Progenitor cell of endocrine pancreas (in vitro differentiated cells): ENCODE measurements at regions not wholly inside any gene's neighbourhood (a gene's known extent, or its start where the extent isn't known, plus 50 kb on each side); places are given as distances from the start of the nearest gene placed in this dataset.
"Not testable (repeated sequence)": the region's sequence is repeated elsewhere in the genome, so short reads cannot be mapped to it uniquely, and the experiment has no call there.

ENCODE experiments used
- DNase-seq: peaks from one replicate; pipeline ENCODE4 v3.0.0; 2021; ENCODE audit warnings: low spot score; ENCODE audit not compliant: unreplicated experiment
- H3K27ac Mint-ChIP-seq: 2 replicates; pipeline ENCODE4 v1.8.0; 2021; ENCODE audit warnings: mild to moderate bottlenecking, moderate library complexity, mixed read lengths
- H3K27me3 Mint-ChIP-seq: 2 replicates; pipeline ENCODE4 v1.8.0; 2021; ENCODE audit warnings: mixed read lengths
- H3K36me3 Mint-ChIP-seq: 2 replicates; pipeline ENCODE4 v1.8.0; 2022; ENCODE audit warnings: mixed read lengths; ENCODE audit not compliant: insufficient read depth
- H3K4me1 Mint-ChIP-seq: 2 replicates; pipeline ENCODE4 v1.8.0; 2021; ENCODE audit warnings: low read depth, mixed read lengths
- H3K4me3 Mint-ChIP-seq: 2 replicates; pipeline ENCODE4 v1.8.0; 2021; ENCODE audit warnings: low read depth, mild to moderate bottlenecking, moderate library complexity, mixed read lengths
- H3K9me3 Mint-ChIP-seq: 2 replicates; pipeline ENCODE4 v1.8.0; 2021; ENCODE audit warnings: low read depth, mixed read lengths
- CTCF ChIP-seq: fragments of 200-600 bp; sonication (generic); IDR thresholded peaks from one replicate; pipeline ENCODE4 v1.5.0; 2021; ENCODE audit warnings: antibody characterized with exemption, mild to moderate bottlenecking; ENCODE audit not compliant: unreplicated experiment

DNA sequence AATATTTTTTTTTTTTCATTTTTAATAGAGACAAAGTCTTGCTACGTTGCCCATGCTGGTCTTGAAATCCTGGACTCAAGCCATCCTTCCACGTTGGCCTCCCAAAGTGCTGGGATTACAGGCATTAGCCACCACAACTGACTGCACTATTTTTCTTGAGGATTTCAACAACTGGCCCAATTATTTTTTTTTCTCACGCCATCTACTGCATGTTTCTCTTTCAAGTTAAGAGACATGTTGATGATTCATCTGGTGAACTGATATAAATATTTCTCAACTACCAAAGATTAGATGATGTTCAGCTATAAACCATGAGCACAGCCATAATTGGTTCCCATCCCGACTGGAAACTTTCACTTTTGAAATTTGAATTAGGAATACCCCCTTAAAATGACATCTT is 688.4 kb upstream of the SYT4 start:
- no peak for TF ChIP-seq CTCF
- Mint-ChIP-seq H3K4me1 (no peaks in the 10 kb centered on the region), H3K27me3 (no peaks in the 10 kb centered on the region), H3K4me3 (no peak overlapping the region), H3K36me3 (no peaks in the 10 kb centered on the region), H3K27ac (no peak overlapping the region), H3K9me3 (no peaks in the 10 kb centered on the region)
- DNase-seq = no peak

DNA sequence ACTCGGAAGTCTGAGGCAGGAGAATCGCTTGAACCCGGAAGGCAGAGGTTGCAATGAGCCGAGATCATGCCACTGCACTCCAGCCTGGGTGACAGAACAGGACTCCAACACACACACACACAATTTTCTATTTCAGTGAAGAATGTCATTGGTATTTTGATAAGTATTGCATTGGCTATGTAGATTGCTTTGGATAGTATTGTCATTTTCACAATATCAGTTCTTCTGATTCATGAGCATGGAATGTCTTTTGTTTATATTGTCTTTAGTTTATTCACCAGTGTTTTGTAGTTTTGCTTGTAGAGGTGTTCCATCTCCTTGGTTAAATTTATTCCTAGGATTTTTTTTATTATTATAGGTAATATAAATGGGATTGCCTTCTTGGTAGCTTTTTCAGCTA is 693.4 kb upstream of the SYT4 start:
- no peaks in the 10 kb centered on the region for H3K4me1 Mint-ChIP-seq
- TF ChIP-seq CTCF = no peak
- no peak overlapping the region for H3K4me3 Mint-ChIP-seq
- H3K27ac Mint-ChIP-seq = no peak overlapping the region
- no peaks in the 10 kb centered on the region for H3K9me3 Mint-ChIP-seq
- H3K36me3 Mint-ChIP-seq = no peaks in the 10 kb centered on the region
- H3K27me3 Mint-ChIP-seq = no peaks in the 10 kb centered on the region
- no peak for DNase-seq

DNA sequence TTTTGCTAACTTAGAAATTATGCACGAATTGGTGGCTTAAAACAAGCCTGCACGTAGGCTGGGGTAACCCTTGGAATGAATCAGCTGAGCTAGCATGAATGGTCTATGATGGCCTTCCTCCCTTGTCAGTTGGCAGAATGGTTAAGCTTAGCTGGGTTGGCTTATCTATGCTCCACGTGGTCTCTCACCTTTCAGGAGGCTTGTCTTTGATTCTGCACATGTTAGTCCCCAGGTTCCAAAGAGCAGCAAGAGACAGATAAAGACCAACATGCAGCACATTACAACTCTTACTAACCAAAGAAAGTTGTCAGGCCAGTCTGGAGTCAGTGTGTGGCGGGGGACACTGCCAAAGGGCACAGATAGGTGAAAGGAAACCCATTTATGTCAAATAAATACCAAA is 700.9 kb upstream of the SYT4 start:
- Mint-ChIP-seq H3K4me3 (no peak overlapping the region), H3K9me3 (no peaks in the 10 kb centered on the region), H3K4me1 (peaks cover 6% of the 10 kb centered on the region), H3K27ac (no peak overlapping the region), H3K27me3 (no peaks in the 10 kb centered on the region), H3K36me3 (no peaks in the 10 kb centered on the region)
- DNase-seq = no peak
- no peak for TF ChIP-seq CTCF

DNA sequence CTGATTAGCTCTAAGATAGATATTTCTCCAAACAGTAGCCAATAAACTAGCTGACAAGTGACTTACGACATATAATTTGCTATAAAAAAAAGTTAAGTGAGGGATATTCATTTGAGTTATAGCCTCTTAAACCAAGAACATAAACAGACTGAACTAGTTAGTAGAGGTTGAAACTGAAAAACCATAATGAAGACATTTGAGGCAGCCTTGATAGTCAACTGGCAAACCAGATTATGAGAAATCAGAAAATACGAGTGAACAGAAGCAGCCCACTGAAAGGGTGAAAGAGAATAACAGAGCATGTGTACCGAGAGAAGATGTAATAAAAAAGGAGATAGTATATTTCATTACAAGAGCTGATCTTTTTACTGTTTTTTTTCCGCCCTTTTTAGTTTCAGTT is 698.1 kb upstream of the SETBP1 start:
- H3K27me3 Mint-ChIP-seq = no peaks in the 10 kb centered on the region
- H3K4me1 Mint-ChIP-seq = peaks cover 6% of the 10 kb centered on the region
- H3K36me3 Mint-ChIP-seq = peaks cover 1% of the 10 kb centered on the region
- H3K9me3 Mint-ChIP-seq = peaks cover 19% of the 10 kb centered on the region
- TF ChIP-seq CTCF = no peak
- DNase-seq = no peak
- H3K27ac Mint-ChIP-seq = no peak overlapping the region
- H3K4me3 Mint-ChIP-seq = no peak overlapping the region

DNA sequence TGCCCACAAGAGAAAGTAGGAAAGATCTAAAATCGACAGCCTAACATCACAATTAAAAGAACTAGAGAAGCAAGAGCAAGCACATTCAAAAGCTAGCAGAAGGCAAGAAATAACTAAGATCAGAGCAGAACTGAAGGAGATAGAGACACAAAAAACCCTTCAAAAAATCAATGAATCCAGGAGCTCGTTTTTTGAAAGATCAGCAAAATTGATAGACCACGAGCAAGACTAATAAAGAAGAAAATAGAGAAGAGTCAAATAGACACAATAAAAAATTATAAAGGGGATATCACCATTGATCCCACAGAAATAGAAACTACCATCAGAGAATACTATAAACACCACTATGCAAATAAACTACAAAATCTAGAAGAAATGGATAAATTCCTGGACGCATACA is 693.6 kb upstream of the SETBP1 start:
- H3K9me3 Mint-ChIP-seq = peaks cover 25% of the 10 kb centered on the region
- H3K27ac Mint-ChIP-seq, H3K4me3 Mint-ChIP-seq, H3K36me3 Mint-ChIP-seq, H3K4me1 Mint-ChIP-seq, DNase-seq, H3K27me3 Mint-ChIP-seq: not testable (repeated sequence)

DNA sequence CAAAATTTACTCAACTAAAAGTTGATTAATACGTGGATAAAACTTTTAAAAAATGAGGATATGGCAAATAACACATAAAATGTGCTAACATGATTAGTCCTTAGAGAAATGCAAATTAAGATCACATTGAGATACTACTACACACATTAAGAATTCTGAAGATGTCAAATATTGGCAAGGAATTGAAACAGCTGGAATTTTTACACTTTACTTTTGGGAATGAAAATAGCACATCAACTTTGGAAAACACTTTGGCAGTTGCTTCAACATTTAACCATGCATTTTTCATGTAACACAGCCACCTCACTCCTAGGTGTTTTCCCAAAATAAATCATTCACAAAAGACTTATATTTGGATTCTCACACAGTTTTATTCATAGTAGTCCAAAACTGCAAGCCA is 687.9 kb upstream of the SETBP1 start:
- DNase-seq = no peak
- H3K9me3 Mint-ChIP-seq = peaks cover 5% of the 10 kb centered on the region
- H3K4me3 Mint-ChIP-seq = no peak overlapping the region
- H3K36me3 Mint-ChIP-seq = peaks cover 1% of the 10 kb centered on the region
- no peaks in the 10 kb centered on the region for H3K4me1 Mint-ChIP-seq
- no peaks in the 10 kb centered on the region for H3K27me3 Mint-ChIP-seq
- H3K27ac Mint-ChIP-seq = no peak overlapping the region
- TF ChIP-seq CTCF = no peak
